H9 (cell line): ENCODE measurements at regions not wholly inside any gene's neighbourhood (a gene's known extent, or its start where the extent isn't known, plus 50 kb on each side); places are given as distances from the start of the nearest gene placed in this dataset.

Source experiments
- DNase-seq: peaks from one replicate; pipeline ENCODE4 v3.0.0-alpha.2; 2017
- H2AFZ ChIP-seq: one replicate; pipeline ENCODE4 v1.6.1; 2013; ENCODE audit warnings: mild to moderate bottlenecking, low read length, control low read depth, moderate library complexity
- H2AK5ac ChIP-seq: 2 replicates; pipeline ENCODE4 v1.6.1; 2013; ENCODE audit warnings: low read length, control low read depth, mixed read lengths; ENCODE audit not compliant: insufficient read length
- H2BK120ac ChIP-seq: one replicate; pipeline ENCODE4 v1.6.1; 2013; ENCODE audit warnings: low read depth, mild to moderate bottlenecking, low read length, control low read depth, inconsistent platforms; ENCODE audit not compliant: poor library complexity, severe bottlenecking
- H2BK12ac ChIP-seq: 2 replicates; pipeline ENCODE4 v1.6.1; 2013; ENCODE audit warnings: low read length, control low read depth, mixed read lengths, low read depth; ENCODE audit not compliant: insufficient read length
- H2BK15ac ChIP-seq: 2 replicates; pipeline ENCODE4 v1.6.1; 2013; ENCODE audit warnings: low read depth, low read length, control low read depth
- H2BK20ac ChIP-seq: one replicate; pipeline ENCODE4 v1.6.1; 2013; ENCODE audit warnings: low read depth, mild to moderate bottlenecking, low read length, control low read depth, inconsistent platforms; ENCODE audit not compliant: poor library complexity, severe bottlenecking
- H2BK5ac ChIP-seq: 2 replicates; pipeline ENCODE4 v1.6.1; 2013; ENCODE audit warnings: low read length, control low read depth, mixed read lengths; ENCODE audit not compliant: insufficient read length
- H3K14ac ChIP-seq: 2 replicates; pipeline ENCODE4 v1.6.1; 2013; ENCODE audit warnings: low read length, control low read depth; ENCODE audit not compliant: insufficient read depth
- H3K18ac ChIP-seq: 2 replicates; pipeline ENCODE4 v1.6.1; 2013; ENCODE audit warnings: low read depth, mild to moderate bottlenecking, mixed read lengths, low read length, control low read depth; ENCODE audit not compliant: insufficient read length
- H3K23ac ChIP-seq: 2 replicates; pipeline ENCODE4 v1.6.1; 2013; ENCODE audit warnings: low read length, control low read depth, mixed read lengths, low read depth; ENCODE audit not compliant: insufficient read length
- H3K23me2 ChIP-seq: 2 replicates; pipeline ENCODE4 v1.6.1; 2013; ENCODE audit warnings: low read depth, mild to moderate bottlenecking, mixed read lengths, low read length, control low read depth; ENCODE audit not compliant: insufficient read length, poor library complexity, severe bottlenecking
- H3K27ac ChIP-seq: 2 replicates; pipeline ENCODE4 v1.5.1; 2013; ENCODE audit warnings: low read length, control low read depth, mixed read lengths, low read depth; ENCODE audit not compliant: insufficient read length
- H3K27me3 ChIP-seq: 2 replicates; pipeline ENCODE4 v1.6.1; 2013; ENCODE audit warnings: low read length, control low read depth, inconsistent platforms; ENCODE audit not compliant: insufficient read depth
- H3K4ac ChIP-seq: 2 replicates; pipeline ENCODE4 v1.6.1; 2013; ENCODE audit warnings: low read depth, mild to moderate bottlenecking, control low read depth, inconsistent platforms, low read length, moderate library complexity
- H3K4me1 ChIP-seq: 2 replicates; pipeline ENCODE4 v1.6.1; 2013; ENCODE audit warnings: low read length, control low read depth, inconsistent platforms; ENCODE audit not compliant: insufficient read depth
- H3K4me2 ChIP-seq: 2 replicates; pipeline ENCODE4 v1.6.1; 2013; ENCODE audit warnings: low read length, control low read depth, mixed read lengths; ENCODE audit not compliant: insufficient read length, insufficient read depth
- H3K56ac ChIP-seq: 2 replicates; pipeline ENCODE4 v1.6.1; 2013; ENCODE audit warnings: low read depth, mild to moderate bottlenecking, mixed read lengths, low read length, control low read depth; ENCODE audit not compliant: insufficient read length
- H3K79me1 ChIP-seq: 2 replicates; pipeline ENCODE4 v1.6.1; 2013; ENCODE audit warnings: low read depth, mild to moderate bottlenecking, moderate library complexity, low read length, control low read depth, inconsistent platforms; ENCODE audit not compliant: insufficient read depth, poor library complexity, severe bottlenecking
- H3K79me2 ChIP-seq: 2 replicates; pipeline ENCODE4 v1.6.1; 2013; ENCODE audit warnings: low read length, control low read depth, inconsistent platforms; ENCODE audit not compliant: insufficient read depth
- H3K9ac ChIP-seq: 2 replicates; pipeline ENCODE4 v1.6.1; 2013; ENCODE audit warnings: low read length, control low read depth, mixed read lengths; ENCODE audit not compliant: insufficient read length; ENCODE audit errors: extremely low read depth
- H3K9me3 ChIP-seq: one replicate; pipeline ENCODE4 v1.6.1; 2013; ENCODE audit warnings: low read depth, low read length, inconsistent platforms; ENCODE audit not compliant: control insufficient read depth
- H3T11ph ChIP-seq: one replicate; pipeline ENCODE4 v1.6.1; 2013; ENCODE audit warnings: mild to moderate bottlenecking, low read length, control low read depth, inconsistent platforms
- H4K20me1 ChIP-seq: one replicate; pipeline ENCODE4 v1.6.1; 2013; ENCODE audit not compliant: control insufficient read depth, insufficient read length, insufficient read depth
- H4K5ac ChIP-seq: 2 replicates; pipeline ENCODE4 v1.6.1; 2013; ENCODE audit warnings: low read depth, mild to moderate bottlenecking, mixed read lengths, low read length, control low read depth; ENCODE audit not compliant: insufficient read length
- H4K8ac ChIP-seq: replicated peaks from 2 replicates; pipeline ENCODE4 v1.6.1; 2013; ENCODE audit warnings: low read length, control low read depth, mixed read lengths, low read depth; ENCODE audit not compliant: insufficient read length
- H4K91ac ChIP-seq: 2 replicates; pipeline ENCODE4 v1.6.1; 2013; ENCODE audit warnings: low read depth, mild to moderate bottlenecking, moderate library complexity, mixed read lengths, low read length, control low read depth; ENCODE audit not compliant: insufficient read length
- H3K27ac Mint-ChIP-seq, 3 experiments: 2 replicates in 2 of 3; 3 replicates in 1 of 3; pipeline ENCODE4 v1.8.0; 2020 to 2021; ENCODE audit warnings: mixed read lengths in 3 of 3, mild to moderate bottlenecking in 1 of 3, moderate library complexity in 1 of 3
- H3K27me3 Mint-ChIP-seq: 2 replicates; pipeline ENCODE4 v1.8.0; 2021; ENCODE audit warnings: low read depth, mild to moderate bottlenecking, moderate library complexity, mixed read lengths
- H3K36me3 Mint-ChIP-seq, 3 experiments: 2 replicates in 2 of 3; 3 replicates in 1 of 3; pipeline ENCODE4 v1.8.0; 2020 to 2021; ENCODE audit warnings: low read depth in 3 of 3, mixed read lengths in 3 of 3; ENCODE audit not compliant: insufficient read depth in 1 of 3
- H3K4me1 Mint-ChIP-seq, 2 experiments: 2 replicates each; pipeline ENCODE4 v1.8.0; 2020; ENCODE audit warnings: mixed read lengths in 2 of 2
- H3K4me3 Mint-ChIP-seq, 2 experiments: 2 replicates in 1 of 2; 3 replicates in 1 of 2; pipeline ENCODE4 v1.8.0; 2020 to 2021; ENCODE audit warnings: mild to moderate bottlenecking in 2 of 2, mixed read lengths in 2 of 2, moderate library complexity in 1 of 2
- H3K9me3 Mint-ChIP-seq, 2 experiments: 2 replicates in 1 of 2; 3 replicates in 1 of 2; pipeline ENCODE4 v1.8.0; 2020; ENCODE audit warnings: mild to moderate bottlenecking in 2 of 2, mixed read lengths in 2 of 2, moderate library complexity in 1 of 2
- CTCF ChIP-seq: fragments of 200-600 bp; sonication (generic); conservative IDR thresholded peaks from 3 replicates; pipeline ENCODE4 v1.8.0; 2021; ENCODE audit warnings: antibody characterized with exemption, mild to moderate bottlenecking
- WGBS: extraction: QIAGEN DNeasy Blood & Tissue Kit; methylation state at CpG from one replicate; pipeline ENCODE4 v1.1.7; 2013; ENCODE audit warnings: missing lambda C conversion rate, low lambda C conversion rate, mixed read lengths; ENCODE audit not compliant: insufficient read length; ENCODE audit errors: extremely low coverage; 5-methylcytosine and 5-hydroxymethylcytosine counted together

- no peak for TF ChIP-seq CTCF
- no peak overlapping the region for H3K27ac ChIP-seq
- no peak overlapping the region for H4K8ac ChIP-seq
- no peaks in the 10 kb centered on the region for H3K27me3 Mint-ChIP-seq
- H2BK5ac ChIP-seq = no peak overlapping the region
- no peaks in the 10 kb centered on the region for H3K36me3 Mint-ChIP-seq
- no peaks in the 10 kb centered on the region for H3K23me2 ChIP-seq
- no peak overlapping the region for H2BK120ac ChIP-seq
- no peak overlapping the region for H3K27ac Mint-ChIP-seq
- no peaks in the 10 kb centered on the region for H3K9me3 Mint-ChIP-seq
- H2BK12ac ChIP-seq = no peak overlapping the region
- H3T11ph ChIP-seq = no peak overlapping the region
- H2BK15ac ChIP-seq = no peak overlapping the region
- H2AFZ ChIP-seq = no peak overlapping the region
- H3K27me3 ChIP-seq = no peaks in the 10 kb centered on the region
- WGBS = no CpG with 5 or more reads among the region's 1 CpG
- no peaks in the 10 kb centered on the region for H3K9me3 ChIP-seq
- no peak overlapping the region for H4K91ac ChIP-seq
- H2BK20ac ChIP-seq = no peak overlapping the region
- no peak overlapping the region for H3K4ac ChIP-seq
- no peak overlapping the region for H4K5ac ChIP-seq
- H3K4me3 Mint-ChIP-seq = no peak overlapping the region
- no peak overlapping the region for H3K23ac ChIP-seq
- DNase-seq = no peak
- no peak overlapping the region for H2AK5ac ChIP-seq
- H3K4me1 Mint-ChIP-seq = no peaks in the 10 kb centered on the region
- H3K14ac ChIP-seq = no peak overlapping the region
- no peaks in the 10 kb centered on the region for H3K79me1 ChIP-seq
- no peak overlapping the region for H3K56ac ChIP-seq
- H3K9ac ChIP-seq = no peak overlapping the region
- H3K79me2 ChIP-seq = no peaks in the 10 kb centered on the region
- no peak overlapping the region for H3K18ac ChIP-seq
- H3K4me1 ChIP-seq = no peaks in the 10 kb centered on the region
- H3K4me2 ChIP-seq = no peak overlapping the region
- H4K20me1 ChIP-seq = no peaks in the 10 kb centered on the region
Observed at GRCh38 chr11:109828387-109828786, 264.8 kb upstream of the ZC3H12C start.
